ENCODE measurements at regions not wholly inside any gene's neighbourhood (a gene's known extent, or its start where the extent isn't known, plus 50 kb on each side); places are given as distances from the start of the nearest gene placed in this dataset.

DNA sequence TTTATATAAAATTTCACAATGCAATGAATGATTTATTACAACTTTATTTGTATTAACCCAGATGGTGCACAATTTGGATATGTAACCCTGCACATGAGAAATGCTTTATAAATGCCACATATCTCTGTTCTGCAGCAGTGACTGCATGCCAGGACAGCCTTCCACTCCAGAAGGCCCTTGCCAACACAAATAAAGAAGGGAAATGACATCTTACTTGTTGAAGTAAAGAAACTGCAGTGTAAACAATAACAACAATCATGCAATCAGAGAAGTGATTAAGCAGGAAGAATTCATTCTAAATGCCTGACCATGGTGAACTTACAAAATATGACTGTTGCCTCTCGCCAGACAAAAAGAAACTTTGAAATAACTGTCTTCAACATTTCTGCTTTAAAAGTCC is 129.9 kb upstream of the CHST9 start:
- TF ChIP-seq ZNF274 (IDR thresholded peaks at IDR 0.05; ENCODE audit: insufficient read depth, insufficient read length) (no peak), HDAC6 (IDR thresholded peaks at IDR 0.05; ENCODE audit: unreplicated experiment) (no peak), CTCF (IDR thresholded peaks at IDR 0.05 in 2 of 3, conservative IDR thresholded peaks at IDR 0.05 in 1 of 3; ENCODE audit: control insufficient read depth in 2 of 3, extremely low read depth in 1 of 3, insufficient read depth in 1 of 3, low read depth in 3 of 3, low read length in 3 of 3) (no peak), TAF1 (IDR thresholded peaks at IDR 0.05; ENCODE audit: borderline replicate concordance, low read depth, low read length) (no peak), POLR2A (IDR thresholded peaks at IDR 0.05; ENCODE audit: low read depth, low read length) (no peak), JUNB (IDR thresholded peaks at IDR 0.05) (no peak), PKNOX1 (IDR thresholded peaks at IDR 0.05) (no peak), SRF (IDR thresholded peaks at IDR 0.05; ENCODE audit: low read depth in 2 of 2, low read length in 2 of 2) (no peak), EGR1 (IDR thresholded peaks at IDR 0.05; ENCODE audit: borderline replicate concordance in 1 of 2, low read depth in 2 of 2, low read length in 2 of 2) (no peak), GABPA (IDR thresholded peaks at IDR 0.05; ENCODE audit: low read depth) (no peak), EP300 (IDR thresholded peaks at IDR 0.05; ENCODE audit: borderline replicate concordance in 1 of 2, control insufficient read depth in 1 of 2, low read depth in 2 of 2, low read length in 2 of 2) (no peak)

Data from GM12878 (cell line).